GM19372 (cell line): ENCODE measurements at regions not wholly inside any gene's neighbourhood (a gene's known extent, or its start where the extent isn't known, plus 50 kb on each side); places are given as distances from the start of the nearest gene placed in this dataset.

Experiments
- ATAC-seq: cut with Tn5 transposase; IDR thresholded peaks from one replicate; pipeline ENCODE4 v1.9.1; 2021; ENCODE audit warnings: mild to moderate bottlenecking, low read depth, moderate library complexity; ENCODE audit not compliant: unreplicated experiment

GRCh38 chr11:112769170-112769569 is 192.1 kb upstream of the NCAM1 start:
- ATAC-seq, result no peak

GRCh38 chr11:112769584-112769983 is 191.6 kb upstream of the NCAM1 start:
- no peak for ATAC-seq

DNA sequence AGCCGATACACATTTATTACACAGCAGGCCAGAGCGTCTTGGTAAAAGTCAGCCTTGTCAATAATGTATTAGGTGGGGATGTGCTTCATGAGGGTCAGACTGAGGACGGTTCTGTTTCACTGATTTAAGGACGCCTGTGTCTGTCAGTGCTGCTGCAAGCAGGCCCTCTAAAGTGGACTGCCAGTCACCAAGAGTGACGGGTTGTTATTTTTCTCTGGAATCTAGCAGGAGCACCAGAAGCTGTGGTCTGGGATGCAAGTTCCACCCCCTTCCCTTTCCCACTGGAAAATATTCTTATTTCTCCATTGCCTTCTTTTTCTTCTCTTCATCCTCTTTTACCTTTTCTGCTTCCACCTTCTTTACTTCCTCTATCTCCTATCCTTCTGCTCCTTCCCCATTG is 191.2 kb upstream of the NCAM1 start:
- ATAC-seq, result no peak

GRCh38 chr11:112770487-112770886 is 190.7 kb upstream of the NCAM1 start:
- no peak for ATAC-seq

- ATAC-seq, result no peak
Measured at GRCh38 chr11:112771851-112772250, 189.4 kb upstream of the NCAM1 start.

DNA sequence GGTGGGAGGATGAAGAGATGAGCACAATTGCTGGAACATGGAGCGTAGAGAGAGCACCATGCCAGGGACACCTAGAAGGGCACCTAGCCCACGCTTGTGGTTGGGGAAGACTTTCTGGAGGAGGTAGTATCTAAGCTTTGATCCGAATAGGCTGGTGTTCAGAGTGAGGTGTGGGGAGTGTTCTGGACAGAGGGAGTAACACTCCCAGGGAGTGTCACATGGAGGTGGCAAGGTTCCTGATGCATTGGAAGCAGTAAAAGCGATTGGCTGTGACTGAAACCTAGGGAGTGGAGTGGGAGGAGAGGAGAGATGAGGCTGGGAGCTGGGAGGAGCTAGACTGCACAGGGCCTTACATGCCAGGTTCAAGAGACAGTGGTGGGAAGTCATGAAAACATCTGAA is 188.0 kb upstream of the NCAM1 start:
- ATAC-seq, result no peak

GRCh38 chr11:112776834-112777233 is 184.4 kb upstream of the NCAM1 start:
- no peak for ATAC-seq

DNA sequence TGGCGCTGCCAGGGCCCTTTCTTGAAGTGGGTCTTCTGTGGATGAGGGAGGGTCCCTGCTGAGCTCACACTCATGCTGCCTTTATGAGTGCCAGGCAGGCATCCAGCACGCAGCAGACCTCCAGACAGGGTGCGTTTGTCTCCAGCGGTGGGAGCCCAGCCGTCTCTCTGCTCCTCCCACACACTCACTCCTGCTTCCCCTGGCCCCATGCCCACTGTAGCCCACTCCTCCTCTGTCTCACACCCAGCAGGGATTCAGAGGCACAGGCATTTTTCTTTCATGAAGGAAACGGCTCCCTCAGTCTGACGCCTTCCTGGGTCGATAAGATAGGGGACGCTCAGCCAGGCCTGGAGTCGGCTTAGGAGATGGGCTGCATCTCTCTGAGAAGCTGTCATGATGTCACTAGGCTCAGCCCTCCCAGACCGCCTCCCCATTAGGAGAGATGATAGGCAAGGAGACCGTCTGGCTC is 183.9 kb upstream of the NCAM1 start:
- ATAC-seq, result no peak

DNA sequence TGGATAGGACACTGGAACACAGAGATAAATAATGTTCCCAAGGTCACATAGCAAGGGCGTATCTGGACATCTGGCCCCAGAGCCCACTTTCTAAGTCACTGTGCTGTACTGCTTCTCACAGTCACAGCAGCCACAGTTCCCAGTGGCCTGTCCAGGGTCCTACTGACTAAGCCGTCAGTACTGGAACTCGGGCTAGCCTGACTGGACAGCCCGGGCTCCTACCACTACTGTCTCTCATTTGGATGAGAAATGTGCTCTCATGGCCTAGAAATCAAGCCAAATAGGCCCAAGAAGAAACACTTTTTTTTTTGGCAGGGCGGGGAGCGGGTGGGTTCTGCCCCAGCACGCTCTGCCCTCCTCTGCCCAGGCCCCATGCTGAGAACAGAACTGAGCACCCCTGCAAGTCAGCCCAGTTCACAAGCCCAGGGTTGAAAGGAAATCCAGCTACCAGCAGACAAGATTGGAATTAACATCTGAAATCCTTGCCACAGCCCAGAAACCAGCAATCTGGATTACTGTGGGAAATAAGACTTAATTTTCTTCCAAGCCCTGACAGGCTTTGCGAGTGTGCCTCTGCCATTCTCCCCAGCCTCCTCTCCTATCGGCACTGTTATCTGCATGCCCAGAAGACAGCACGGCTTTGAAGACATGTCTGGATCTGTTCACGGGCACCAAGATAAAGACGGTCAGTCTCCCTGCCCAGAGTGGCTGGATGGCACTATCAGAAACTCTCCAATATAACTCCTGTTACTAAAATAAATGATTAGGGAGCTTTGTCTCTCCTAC is 182.9 kb upstream of the NCAM1 start:
- ATAC-seq, result no peak

DNA sequence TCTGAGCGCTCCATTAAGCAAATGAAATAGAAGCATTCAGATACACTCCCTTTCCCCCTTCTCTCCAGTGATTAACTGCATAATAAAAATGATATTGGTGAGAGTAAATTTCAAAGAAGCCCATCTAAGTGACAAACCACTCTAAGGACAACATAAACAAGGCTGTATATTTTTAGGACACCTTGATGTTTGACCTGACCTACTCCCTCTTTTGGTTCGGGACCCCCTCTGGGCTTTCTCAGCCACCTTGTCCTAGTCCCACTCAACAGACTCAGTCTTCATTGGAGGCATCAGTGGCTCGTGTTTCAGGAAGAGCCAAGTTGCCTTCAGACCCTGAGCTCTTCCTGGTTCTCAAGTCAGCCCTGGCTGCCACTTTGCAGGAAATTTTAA is 182.3 kb upstream of the NCAM1 start:
- ATAC-seq, result no peak

GRCh38 chr11:112780351-112781087 is 180.7 kb upstream of the NCAM1 start:
- no peak for ATAC-seq

GRCh38 chr11:112783945-112784322 is 177.3 kb upstream of the NCAM1 start:
- ATAC-seq, result no peak

DNA sequence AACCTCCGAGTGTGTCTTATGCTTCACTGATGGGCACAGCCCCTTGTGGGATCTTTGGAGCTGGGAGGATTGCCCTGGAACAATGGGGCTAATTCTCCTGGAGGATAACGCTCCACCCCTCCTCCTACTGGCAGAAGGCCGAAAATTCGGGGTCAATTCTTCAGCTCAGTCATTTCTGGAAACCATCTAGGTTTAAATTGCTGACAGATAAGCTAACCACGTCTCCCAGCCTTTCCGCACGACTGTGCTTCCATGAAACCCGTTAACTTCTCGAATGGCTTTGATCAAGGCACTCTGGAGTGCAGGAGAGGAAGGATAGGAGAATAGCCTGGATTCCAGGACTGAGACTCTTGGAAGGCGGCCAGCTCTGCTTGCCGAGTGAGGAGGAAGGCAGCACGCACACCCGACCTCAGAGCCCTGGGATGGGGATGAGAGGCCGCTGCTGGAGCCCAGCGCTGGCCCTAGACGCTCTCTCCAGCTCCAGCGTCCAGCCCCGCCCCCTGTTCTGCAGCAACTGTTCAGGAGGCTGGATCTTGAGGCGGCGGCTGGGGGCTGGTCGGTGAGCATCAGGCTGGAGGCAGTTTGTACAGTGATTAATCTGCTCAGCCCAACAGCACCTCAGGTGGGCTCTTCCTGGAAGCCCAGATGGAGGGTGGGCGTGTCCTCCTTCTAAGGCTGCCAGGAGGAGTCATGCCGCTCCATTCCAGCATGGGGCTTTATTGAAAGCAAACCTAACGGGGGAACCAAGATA is 176.7 kb upstream of the NCAM1 start:
- no peak for ATAC-seq

DNA sequence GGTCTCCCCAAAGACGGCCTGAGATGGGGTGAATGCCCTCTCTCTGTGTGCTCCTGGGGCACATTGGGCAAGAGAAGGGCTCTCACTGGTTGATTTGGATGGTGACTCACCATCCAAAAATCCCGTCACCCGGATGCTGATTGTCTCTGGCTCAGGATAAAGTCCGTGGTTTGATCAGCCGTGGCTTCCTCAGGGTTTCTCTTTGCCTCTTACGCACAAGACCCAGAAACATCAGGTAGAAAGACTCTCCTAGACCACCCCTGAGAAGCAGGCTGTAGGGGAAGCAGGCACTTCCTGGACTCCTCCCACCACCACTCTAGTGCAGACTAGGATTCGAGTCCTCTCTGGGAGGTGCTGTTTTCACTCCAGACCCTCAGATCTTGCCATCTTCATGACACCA is 176.1 kb upstream of the NCAM1 start:
- ATAC-seq, result no peak

DNA sequence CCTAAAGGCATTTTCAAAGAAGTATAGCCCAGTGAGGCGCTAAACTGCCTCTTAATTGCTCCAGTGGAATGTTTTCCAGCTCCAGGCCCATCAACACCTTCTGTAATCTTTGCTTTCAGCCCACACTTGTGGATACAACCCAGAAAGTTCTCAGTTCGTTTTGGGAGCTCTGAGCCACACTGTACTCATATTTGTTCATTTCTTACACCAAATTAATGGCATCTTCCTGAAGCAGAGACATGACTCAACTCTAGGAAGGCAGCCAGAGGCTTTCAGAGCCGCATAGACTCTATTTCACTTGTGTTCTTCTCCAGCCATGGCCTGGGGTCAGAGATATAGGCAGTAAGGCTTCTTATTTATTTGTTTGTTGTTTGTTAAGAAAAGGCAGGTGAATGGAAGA is 175.5 kb upstream of the NCAM1 start:
- no peak for ATAC-seq

GRCh38 chr11:112786196-112786595 is 175.0 kb upstream of the NCAM1 start:
- no peak for ATAC-seq

GRCh38 chr11:112786886-112787530 is 174.2 kb upstream of the NCAM1 start:
- no peak for ATAC-seq

DNA sequence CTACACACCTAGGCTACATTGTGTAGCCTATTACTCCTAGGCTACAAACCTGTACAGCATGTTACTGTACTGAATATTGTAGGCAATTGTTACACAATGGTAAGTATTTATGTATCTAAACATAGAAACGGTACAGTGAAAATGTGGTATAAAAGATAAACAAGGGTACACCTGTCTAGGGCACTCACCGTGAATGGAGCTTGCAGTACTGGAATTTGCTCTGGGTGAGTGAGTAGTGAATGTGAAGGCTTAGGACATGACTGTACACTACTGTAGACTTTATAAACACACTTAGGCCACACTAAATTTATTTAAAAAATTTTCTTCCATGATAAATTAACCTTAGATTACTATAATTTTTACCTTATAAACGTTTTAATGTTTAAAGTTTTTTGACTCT is 171.7 kb upstream of the NCAM1 start:
- ATAC-seq, result no peak

DNA sequence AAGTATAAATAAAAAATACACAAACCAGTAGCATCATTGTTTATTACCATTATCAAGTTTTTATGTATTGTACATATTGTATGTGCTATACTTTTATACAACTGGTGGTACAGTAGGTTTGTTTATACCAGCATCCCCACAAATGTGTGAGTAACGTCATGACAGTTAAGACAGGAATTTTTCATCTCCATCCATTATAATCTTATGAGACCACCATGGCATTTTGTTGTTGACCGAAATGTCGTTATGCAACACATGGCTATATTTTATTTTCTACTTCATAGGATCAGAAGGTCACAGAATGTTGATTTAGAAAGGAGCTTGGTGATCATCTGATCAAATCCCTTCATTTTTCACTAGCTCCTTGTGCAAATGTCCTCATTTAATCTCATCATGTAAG is 170.9 kb upstream of the NCAM1 start:
- no peak for ATAC-seq

GRCh38 chr11:112792070-112792469 is 169.2 kb upstream of the NCAM1 start:
- ATAC-seq, result no peak

DNA sequence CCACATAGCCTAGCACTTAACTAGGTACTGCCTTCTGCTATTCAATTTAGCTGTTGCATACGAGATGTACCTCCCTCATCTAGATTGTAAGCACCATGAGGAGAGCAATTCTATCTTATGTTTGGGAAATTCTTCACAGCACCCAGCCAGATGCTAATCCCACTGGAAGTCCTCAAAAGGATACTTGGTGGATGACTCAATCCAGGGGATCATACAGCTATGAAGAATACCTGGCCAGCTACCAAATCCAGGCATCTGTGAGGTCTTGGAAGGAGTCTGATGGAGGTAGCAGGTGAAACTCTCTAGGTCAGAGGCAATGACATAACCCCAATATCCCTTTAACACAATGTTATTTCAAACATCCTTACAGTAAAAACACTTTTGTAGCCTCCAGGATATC is 167.8 kb upstream of the NCAM1 start:
- ATAC-seq, result no peak
